A549 (cell line): ENCODE measurements at regions not wholly inside any gene's neighbourhood (a gene's known extent, or its start where the extent isn't known, plus 50 kb on each side); places are given as distances from the start of the nearest gene placed in this dataset.
A peak's percentile ranks its signal among the peaks of the same experiment; 100 is the strongest.

ENCODE experiments used
- ATAC-seq, 2 experiments: fragments of 200-7000 bp in 1 of 2; fragments of >200 bp in 1 of 2; cut with Nextera tagmentation in 1 of 2; cut with Tn5 transposase in 1 of 2; 3 replicates each; pipeline versions ENCODE4 v1.8.0 to v1.9.1; 2018 to 2020; ENCODE audit warnings: mild to moderate bottlenecking in 1 of 2, moderate library complexity in 1 of 2
- CTCF ChIA-PET: fragments of 300-600 bp; sonication (Branson Sonifier 250); formaldehyde crosslinking; extraction: SDS; loops from one replicate; lab custom pipeline; 2021; ENCODE audit warnings: antibody characterized with exemption, inconsistent platforms; lab: Yijun Ruan, JAX
- POLR2A ChIA-PET: fragments of 350-600 bp; formaldehyde crosslinking; extraction: SDS; loops from one replicate; lab custom pipeline; 2021; ENCODE audit warnings: antibody characterized with exemption, inconsistent platforms; lab: Yijun Ruan, JAX
- DNase-seq, 2 experiments: peaks; one replicate each; pipeline versions ENCODE4 v3.0.0 to v3.0.0-alpha.2; 2011 to 2016; ENCODE audit warnings: low read depth in 1 of 2, low spot score in 1 of 2
- FAIRE-seq: peaks from 2 replicates; lab custom pipeline; 2011; peaks lifted over from hg19 to GRCh38; lab: Jason Lieb, UNC
- H3K27ac ChIP-seq, 2 experiments: fragments of >200 bp; sonication (Bioruptor Twin); formaldehyde crosslinking; 3 replicates each; pipeline ENCODE4 v1.5.1; 2016 to 2017
- H3K4me1 ChIP-seq: fragments of >200 bp; sonication (Bioruptor Twin); formaldehyde crosslinking; 3 replicates; pipeline ENCODE4 v1.6.1; 2016
- H3K4me2 ChIP-seq: fragments of >200 bp; sonication (Bioruptor Twin); formaldehyde crosslinking; 3 replicates; pipeline ENCODE4 v1.6.1; 2016
- H3K4me3 ChIP-seq: fragments of >200 bp; sonication (Bioruptor Twin); formaldehyde crosslinking; 3 replicates; pipeline ENCODE4 v1.5.1; 2016
- H3K9me3 ChIP-seq: fragments of >200 bp; sonication (Bioruptor Twin); formaldehyde crosslinking; 3 replicates; pipeline ENCODE4 v1.6.1; 2016
- ATOH8 ChIP-seq: fragments of 250-450 bp; sonication (Bioruptor Pico); IDR thresholded peaks from 2 replicates; pipeline ENCODE4 v1.5.0; 2020; ENCODE audit warnings: low read depth, mild to moderate bottlenecking, moderate library complexity
- BHLHE40 ChIP-seq: IDR thresholded peaks from 2 replicates; pipeline ENCODE4 v1.6.1; 2012; ENCODE audit warnings: low read depth, low read length, inconsistent platforms
- CBX2 ChIP-seq: fragments of 200-600 bp; sonication (generic); IDR thresholded peaks from 2 replicates; pipeline ENCODE4 v1.6.1; 2016; ENCODE audit warnings: low read depth, mild to moderate bottlenecking, borderline replicate concordance
- CBX8 ChIP-seq: fragments of 200-600 bp; sonication (generic); IDR thresholded peaks from 2 replicates; pipeline ENCODE4 v1.6.1; 2016
- EHMT2 ChIP-seq: fragments of 200-600 bp; sonication (generic); IDR thresholded peaks from 2 replicates; pipeline ENCODE4 v1.6.1; 2016; ENCODE audit warnings: antibody characterized with exemption, low read depth, mild to moderate bottlenecking, moderate library complexity
- ELK1 ChIP-seq: fragments of 150-350 bp; IDR thresholded peaks from 2 replicates; pipeline ENCODE4 v1.6.1; 2014; ENCODE audit warnings: low read depth, mild to moderate bottlenecking, low read length
- ESRRA ChIP-seq: fragments of 150-350 bp; IDR thresholded peaks from 2 replicates; pipeline ENCODE4 v1.6.1; 2014; ENCODE audit warnings: mild to moderate bottlenecking, low read length, borderline replicate concordance
- FOSL2 ChIP-seq, 2 experiments: fragments of 450-650 bp in 1 of 2; fragments of >200 bp in 1 of 2; sonication (Bioruptor Twin) in 1 of 2; formaldehyde crosslinking; IDR thresholded peaks; 2 replicates each; pipeline versions ENCODE4 v1.5.0 to v1.6.1; 2016 to 2020; ENCODE audit warnings: mild to moderate bottlenecking in 1 of 2, moderate library complexity in 1 of 2
- FOXS1 ChIP-seq: fragments of 250-450 bp; sonication (Bioruptor Pico); IDR thresholded peaks from 2 replicates; pipeline ENCODE4 v1.5.0; 2020; ENCODE audit warnings: mild to moderate bottlenecking, moderate library complexity
- GATA3 ChIP-seq: IDR thresholded peaks from 2 replicates; pipeline ENCODE4 v1.6.1; 2012; ENCODE audit warnings: borderline replicate concordance
- HDAC2 ChIP-seq: fragments of 200-600 bp; sonication (generic); IDR thresholded peaks from 2 replicates; pipeline ENCODE4 v1.6.1; 2016
- HEYL ChIP-seq: fragments of 250-450 bp; sonication (Bioruptor Pico); IDR thresholded peaks from 2 replicates; pipeline ENCODE4 v1.8.0; 2021; ENCODE audit warnings: mild to moderate bottlenecking, moderate library complexity
- HOXA7 ChIP-seq: fragments of 250-450 bp; sonication (Bioruptor Pico); IDR thresholded peaks from 2 replicates; pipeline ENCODE4 v1.5.0; 2020; ENCODE audit warnings: mild to moderate bottlenecking, moderate library complexity
- JUN ChIP-seq, 2 experiments: fragments of >200 bp; sonication (Bioruptor Twin); formaldehyde crosslinking; IDR thresholded peaks; 2 replicates in 1 of 2; 3 replicates in 1 of 2; pipeline ENCODE4 v1.6.1; 2016 to 2017
- MAFK ChIP-seq: fragments of 450-650 bp; IDR thresholded peaks from 2 replicates; pipeline ENCODE4 v1.6.1; 2014; ENCODE audit not compliant: partially characterized antibody
- MYC ChIP-seq: IDR thresholded peaks from 2 replicates; pipeline ENCODE4 v1.6.1; 2012; ENCODE audit warnings: mild to moderate bottlenecking, inconsistent platforms, low read length, improper control_type of control experiment, borderline replicate concordance
- NFE2L2 ChIP-seq: fragments of 150-350 bp; conservative IDR thresholded peaks from 2 replicates; pipeline ENCODE4 v1.6.1; 2014; ENCODE audit warnings: low read length
- PBX3 ChIP-seq: IDR thresholded peaks from 2 replicates; pipeline ENCODE4 v1.6.1; 2012
- PHF8 ChIP-seq: fragments of 200-600 bp; sonication (generic); IDR thresholded peaks from 2 replicates; pipeline ENCODE4 v1.6.1; 2016; ENCODE audit warnings: low read depth, mild to moderate bottlenecking, antibody characterized with exemption, moderate library complexity, borderline replicate concordance
- POLR2A ChIP-seq: IDR thresholded peaks from 2 replicates; pipeline ENCODE4 v1.6.1; 2012; ENCODE audit warnings: mild to moderate bottlenecking, low read length
- POLR2AphosphoS2 ChIP-seq: conservative IDR thresholded peaks from 2 replicates; pipeline ENCODE4 v1.6.1; 2012; ENCODE audit warnings: low read length, improper control_type of control experiment, inconsistent platforms
- RAD21 ChIP-seq, 2 experiments: fragments of >200 bp in 1 of 2; sonication (Bioruptor Twin) in 1 of 2; formaldehyde crosslinking in 1 of 2; IDR thresholded peaks in 1 of 2; conservative IDR thresholded peaks in 1 of 2; 2 replicates in 1 of 2; 3 replicates in 1 of 2; pipeline ENCODE4 v1.6.1; 2012 to 2018; ENCODE audit warnings: inconsistent platforms in 1 of 2
- REST ChIP-seq: fragments of 200-600 bp; sonication (generic); IDR thresholded peaks from 2 replicates; pipeline ENCODE4 v1.6.1; 2016; ENCODE audit warnings: antibody characterized with exemption, mild to moderate bottlenecking, moderate library complexity
- SMC3 ChIP-seq: fragments of >200 bp; sonication (Bioruptor Twin); formaldehyde crosslinking; IDR thresholded peaks from 3 replicates; pipeline ENCODE4 v1.6.1; 2018; ENCODE audit warnings: inconsistent platforms
- SREBF2 ChIP-seq: fragments of 450-650 bp; IDR thresholded peaks from 2 replicates; pipeline ENCODE4 v1.6.1; 2014; ENCODE audit warnings: mild to moderate bottlenecking, moderate library complexity
- TFCP2L1 ChIP-seq: fragments of 250-450 bp; sonication (Bioruptor Pico); IDR thresholded peaks from 2 replicates; pipeline ENCODE4 v1.5.0; 2021; ENCODE audit warnings: mild to moderate bottlenecking
- ZC3H11A ChIP-seq: fragments of 450-650 bp; IDR thresholded peaks from 2 replicates; pipeline ENCODE4 v1.6.1; 2014; ENCODE audit warnings: antibody characterized with exemption, mild to moderate bottlenecking
- ZNF302 ChIP-seq: fragments of 250-450 bp; sonication (Bioruptor Pico); IDR thresholded peaks from 2 replicates; pipeline ENCODE4 v1.9.0; 2021; ENCODE audit warnings: inconsistent platforms, mild to moderate bottlenecking, moderate library complexity
- WGBS: methylation state at CpG from one replicate; pipeline ENCODE4 v1.1.6; 2017; ENCODE audit errors: missing lambda C conversion rate; 5-methylcytosine and 5-hydroxymethylcytosine counted together
- TF ChIP-seq, protein P1 (sequence below): fragments of >200 bp; sonication (Bioruptor Twin); formaldehyde crosslinking; IDR thresholded peaks from 2 replicates; pipeline ENCODE4 v1.6.1; 2016

DNA sequence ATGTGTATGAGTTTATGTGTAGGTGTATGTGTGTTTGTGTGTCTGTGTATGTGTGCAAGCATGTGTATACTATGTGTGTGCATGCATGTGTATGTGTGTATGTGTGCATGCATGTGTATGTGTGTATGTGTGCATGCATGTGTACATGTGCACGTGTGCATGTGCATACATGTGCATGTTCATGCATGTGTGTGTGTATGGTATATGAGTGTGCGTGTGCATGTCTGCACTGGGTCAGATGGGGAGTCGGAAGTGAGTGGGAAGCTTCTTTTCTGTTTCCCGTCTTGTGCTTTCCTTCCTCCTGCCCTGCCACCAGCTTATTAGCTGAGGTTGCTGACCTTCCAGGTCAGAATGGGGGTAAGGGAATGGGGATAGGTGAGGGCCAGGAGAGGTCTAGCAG, 174.7 kb downstream of the MAP2K4 start:
- Histone ChIP-seq H3K4me1 (no peaks in the 10 kb centered on the region), H3K4me3 (no peak overlapping the region), H3K9me3 (no peaks in the 10 kb centered on the region), H3K27ac (no peak overlapping the region), H3K4me2 (no peak overlapping the region)
- FAIRE-seq (no peak), DNase-seq (no peak), ATAC-seq (no peak)
- ChIA-PET POLR2A (no interaction called here), CTCF (interaction anchor here (2.0 kb wide), 1 partner anchor 472 kb away, joined by 5 read pairs; no protein-coding TSS in a partner anchor)
- no peak for TF ChIP-seq ESRRA
- TF ChIP-seq POLR2AphosphoS2, result no peak
- no peak for TF ChIP-seq FOSL2 (IDR thresholded peaks at IDR 0.05)
- no peak for TF ChIP-seq FOSL2 (CRISPR knock-in tag; IDR thresholded peaks at IDR 0.05)
- no peak for TF ChIP-seq POLR2A
- WGBS, result 55% methylated on average over 4 of the region's 4 CpGs

- H3K4me1 ChIP-seq, result no peaks in the 10 kb centered on the region
- no peak for FAIRE-seq
- POLR2A ChIA-PET, result no interaction called here
- H3K4me3 ChIP-seq, result no peak overlapping the region
- WGBS, result 26% methylated on average over 4 of the region's 4 CpGs
- no peak overlapping the region for H3K4me2 ChIP-seq
- TF ChIP-seq SREBF2 (no peak), HDAC2 (no peak), MAFK (no peak), JUN (IDR thresholded peaks at IDR 0.05) (no peak), EHMT2 (no peak), ATOH8 (no peak), TFCP2L1 (CRISPR knock-in tag) (no peak), PBX3 (no peak), POLR2AphosphoS2 (no peak), HOXA7 (no peak), POLR2A (no peak), CBX2 (no peak), PHF8 (no peak), ZC3H11A (no peak), FOSL2 (IDR thresholded peaks at IDR 0.05) (no peak), FOSL2 (CRISPR knock-in tag; IDR thresholded peaks at IDR 0.05) (no peak), BHLHE40 (no peak), NFE2L2 (no peak), CBX8 (no peak), HEYL (CRISPR knock-in tag) (no peak)
- TF ChIP-seq, protein P1, sequence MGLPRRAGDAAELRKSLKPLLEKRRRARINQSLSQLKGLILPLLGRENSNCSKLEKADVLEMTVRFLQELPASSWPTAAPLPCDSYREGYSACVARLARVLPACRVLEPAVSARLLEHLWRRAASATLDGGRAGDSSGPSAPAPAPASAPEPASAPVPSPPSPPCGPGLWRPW, result no peak
- TF ChIP-seq, all 56 proteins: peak for 0
- H3K9me3 ChIP-seq, result no peaks in the 10 kb centered on the region; the same call in 2 of the 3 replicates
- H3K27ac ChIP-seq, result no peak overlapping the region
- DNase-seq (no peak), ATAC-seq (peak in 1 of 2 experiments; percentile 30; a peak in 2 of 6 replicates)
- CTCF ChIA-PET, result interaction anchor here (1.3 to 1.4 kb wide), 2 partner anchors 9 to 466 kb away, joined by 4 to 5 read pairs; no protein-coding TSS in a partner anchor
Observed at GRCh38 chr17:12201294-12201880, 180.7 kb downstream of the MAP2K4 start.

DNA sequence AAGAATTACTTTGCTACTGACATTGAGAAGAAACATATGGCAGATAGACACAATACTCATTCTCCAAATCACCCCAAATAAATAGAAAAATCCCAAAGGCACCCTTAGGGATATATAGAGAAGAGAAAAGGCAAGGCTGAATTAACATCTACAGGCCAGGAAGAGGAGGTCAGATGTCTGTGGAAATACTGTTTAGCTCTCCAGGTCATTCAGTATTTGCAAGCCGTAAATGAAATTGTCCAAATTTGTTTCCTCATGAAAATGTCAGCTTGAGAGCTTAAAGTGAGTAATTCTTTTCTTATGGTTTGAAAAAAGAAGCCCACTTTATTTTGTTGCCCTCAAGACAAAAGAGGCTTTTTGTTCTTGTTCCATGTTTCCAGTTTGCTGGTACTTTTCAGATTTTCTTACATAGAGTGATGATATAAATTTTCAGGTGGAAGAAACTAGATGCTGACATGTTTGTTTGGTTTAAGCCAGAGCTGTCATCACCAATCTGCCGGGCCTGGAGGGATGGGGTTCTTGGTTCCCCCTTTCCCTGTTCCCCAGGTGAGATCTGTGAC, 189.0 kb downstream of the MAP2K4 start:
- no peaks in the 10 kb centered on the region for H3K4me1 ChIP-seq
- DNase-seq (no peak), ATAC-seq (no peak), FAIRE-seq (no peak)
- no peak overlapping the region for H3K27ac ChIP-seq
- no peak overlapping the region for H3K4me2 ChIP-seq
- 38% methylated on average over 2 of the region's 2 CpGs for WGBS
- ChIA-PET CTCF (interaction anchor here (1.0 to 2.8 kb wide), 5 partner anchors 9 to 458 kb away, joined by 4 to 8 read pairs (median 5); no protein-coding TSS in a partner anchor), POLR2A (no interaction called here)
- no peaks in the 10 kb centered on the region for H3K9me3 ChIP-seq
- H3K4me3 ChIP-seq, result no peak overlapping the region
- TF ChIP-seq GATA3, result no peak
- no peak for TF ChIP-seq ELK1
- no peak for TF ChIP-seq HEYL (CRISPR knock-in tag)
- TF ChIP-seq PHF8, result no peak
- TF ChIP-seq ZNF302 (CRISPR knock-in tag), result no peak
- no peak for TF ChIP-seq TFCP2L1 (CRISPR knock-in tag)
- no peak for TF ChIP-seq RAD21 (conservative IDR thresholded peaks at IDR 0.05 in 1 of 2, IDR thresholded peaks at IDR 0.05 in 1 of 2)
- no peak for TF ChIP-seq CBX8
- no peak for TF ChIP-seq REST
- TF ChIP-seq MYC, result no peak
- TF ChIP-seq SMC3, result no peak
- TF ChIP-seq FOXS1, result no peak
